ENCODE measurements at regions not wholly inside any gene's neighbourhood (a gene's known extent, or its start where the extent isn't known, plus 50 kb on each side); places are given as distances from the start of the nearest gene placed in this dataset.

DNA sequence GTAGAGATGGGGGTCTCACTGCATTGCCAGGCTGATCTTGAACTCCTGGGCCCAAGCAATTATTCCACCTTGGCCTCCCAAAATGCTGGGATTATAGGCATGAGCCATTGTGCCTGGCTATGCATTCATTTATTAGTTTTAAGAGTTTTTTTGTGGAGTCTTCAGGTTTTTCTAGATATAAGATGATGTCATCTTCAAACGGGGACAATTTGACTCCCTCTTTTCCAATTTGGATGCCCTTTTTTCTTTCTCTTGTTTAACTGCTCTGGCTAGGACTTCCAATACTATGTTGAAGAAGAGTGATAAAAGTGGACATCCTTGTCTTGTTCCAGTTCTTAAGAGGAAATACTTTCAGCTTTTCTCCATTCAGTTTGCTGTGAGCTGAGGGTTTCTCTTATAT, 113.7 kb upstream of the PARD3B start:
- DNase-seq, result no peak

DNA sequence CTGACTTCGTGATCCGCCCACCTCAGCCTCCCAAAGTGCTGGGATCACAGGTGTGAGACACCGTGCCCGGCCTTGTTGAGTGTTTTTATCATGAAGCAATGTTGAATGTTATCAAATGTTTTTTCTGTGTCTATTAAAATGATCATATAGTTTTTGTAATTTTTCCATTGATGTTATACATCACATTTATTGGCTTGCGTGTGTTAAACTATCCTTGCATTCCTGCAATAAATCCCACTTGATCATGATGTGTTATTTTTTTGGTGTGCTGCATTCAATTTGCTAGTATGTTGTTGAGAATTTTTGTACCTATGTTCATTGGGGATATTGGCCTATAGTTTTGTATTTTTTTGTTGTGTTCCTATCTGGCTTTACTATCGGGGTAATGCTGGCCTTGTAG, 113.1 kb upstream of the PARD3B start:
- no peak for DNase-seq

GRCh38 chr2:204434660-204435462, 110.4 kb upstream of the PARD3B start:
- no peak for DNase-seq

DNA sequence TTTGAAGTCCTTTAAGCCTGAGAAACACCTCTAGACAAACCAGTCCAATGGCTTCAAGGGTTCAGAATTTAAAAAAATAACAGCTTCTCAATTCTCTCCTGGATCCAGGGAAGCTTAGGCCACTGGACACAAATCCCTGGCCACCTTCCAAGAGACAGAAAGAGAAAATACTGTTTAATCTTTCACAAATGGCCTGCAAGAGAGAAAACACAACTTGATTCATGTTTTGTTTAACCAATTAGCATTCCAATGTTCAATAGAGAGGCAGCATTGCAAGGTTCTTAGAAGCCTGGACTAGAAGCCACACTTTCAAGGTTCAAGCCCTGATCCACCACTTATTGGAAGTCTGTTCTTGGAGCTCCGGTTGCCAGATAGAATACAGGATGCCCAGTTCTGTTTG, 109.0 kb upstream of the PARD3B start:
- DNase-seq, result no peak

GRCh38 chr2:204437408-204437807, 107.9 kb upstream of the PARD3B start:
- DNase-seq, result no peak

DNA sequence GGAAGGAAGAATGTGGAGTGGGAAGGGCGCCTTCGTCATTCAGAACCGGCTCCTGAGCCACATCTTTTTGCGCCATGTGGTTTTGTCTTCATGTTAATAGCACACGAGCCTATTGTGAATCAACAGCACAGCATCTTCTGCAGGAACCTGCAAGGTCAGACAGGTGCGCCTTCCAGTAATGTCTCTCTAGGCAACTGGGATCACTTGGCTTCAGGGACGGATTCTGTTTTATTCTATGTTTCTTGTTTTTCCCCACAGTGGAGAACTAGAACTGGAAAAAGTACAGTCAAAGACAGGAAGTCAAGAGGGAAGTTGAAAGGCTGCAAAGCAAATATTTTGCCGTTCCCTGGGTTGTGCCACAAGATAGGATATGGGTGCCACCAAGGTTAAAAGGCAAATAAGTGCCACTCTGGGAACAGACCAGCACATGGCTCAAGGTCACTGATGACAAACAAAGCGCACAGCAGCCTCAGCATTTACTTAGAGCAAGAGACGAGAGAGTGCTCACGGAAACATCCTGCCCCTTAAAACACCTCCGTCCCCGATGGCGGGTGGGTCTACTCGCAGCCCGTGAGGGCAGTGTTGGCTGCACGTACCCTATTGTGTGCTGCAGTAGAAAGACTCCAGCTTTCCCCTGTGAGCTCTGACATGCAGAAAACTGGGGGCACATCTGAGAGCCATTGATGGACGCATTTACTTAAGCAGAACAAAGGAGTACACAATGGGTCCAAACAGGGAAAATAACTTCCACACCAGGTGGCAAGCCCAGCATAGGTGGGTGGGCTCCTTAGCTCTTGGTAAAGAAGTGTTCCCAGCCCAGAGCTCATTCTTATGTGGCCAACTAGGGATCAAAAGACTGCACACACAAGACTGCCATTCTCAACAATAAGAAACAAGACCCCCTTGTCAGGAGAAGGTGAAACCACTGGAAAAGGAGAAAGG, 107.2 kb upstream of the PARD3B start:
- DNase-seq, result no peak

DNA sequence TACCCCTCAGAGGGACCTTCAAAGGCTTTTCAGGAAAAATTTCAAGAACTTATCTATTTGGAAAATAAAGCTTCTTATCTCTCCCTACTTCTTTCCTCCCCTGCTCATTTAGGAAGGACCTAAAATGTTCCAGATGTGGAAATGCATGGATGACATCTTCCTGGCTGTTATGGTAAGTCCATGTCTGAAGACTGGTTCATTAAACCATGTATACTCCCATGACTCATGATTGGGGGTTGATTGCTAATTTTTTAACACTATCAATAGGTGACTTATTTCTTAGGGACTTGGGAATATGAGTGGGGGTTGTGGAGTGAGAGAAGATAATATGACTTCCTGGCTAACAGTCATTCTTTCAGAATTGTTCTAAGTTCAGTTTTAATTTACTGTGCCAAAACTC, 104.0 kb upstream of the PARD3B start:
- DNase-seq, result no peak

GRCh38 chr2:204445149-204445548, 100.1 kb upstream of the PARD3B start:
- no peak for DNase-seq

DNA sequence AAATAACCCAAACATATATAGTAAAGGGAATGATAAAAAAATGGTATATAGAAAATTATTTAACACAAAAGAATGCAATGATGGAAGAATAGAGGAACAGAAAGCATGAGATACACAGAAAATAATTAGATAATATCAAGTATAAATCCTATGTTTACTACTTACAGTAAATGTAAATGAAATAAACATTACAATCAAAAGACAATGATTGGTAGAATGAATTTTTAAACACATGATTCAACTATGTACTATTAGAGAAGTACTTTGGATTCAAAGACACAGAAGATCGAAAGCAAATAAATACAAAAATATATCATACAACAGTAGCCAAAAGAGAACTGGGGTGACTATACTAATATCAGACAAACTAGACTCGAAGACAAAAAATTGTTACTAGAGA, 97.6 kb upstream of the PARD3B start:
- no peak for DNase-seq

DNA sequence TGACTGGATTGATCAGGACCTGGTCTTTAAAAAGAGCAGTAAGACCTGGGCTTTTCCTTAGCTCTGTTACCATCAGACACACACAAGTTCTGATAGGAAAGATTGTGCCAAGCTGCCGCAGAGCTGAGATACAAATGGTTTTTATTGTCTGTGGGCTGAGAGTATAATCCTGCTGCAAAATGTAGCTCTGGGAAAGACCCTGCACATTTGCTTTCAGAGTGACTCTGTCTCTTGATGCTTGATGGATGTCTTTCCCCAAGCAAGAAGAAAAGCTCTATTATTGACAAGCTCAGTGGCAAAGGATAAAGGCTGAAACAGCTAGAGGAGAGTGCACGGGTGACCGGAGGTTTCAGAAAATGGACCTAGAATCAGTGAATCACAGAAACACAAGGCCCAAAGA, 95.3 kb upstream of the PARD3B start:
- DNase-seq, result no peak

DNA sequence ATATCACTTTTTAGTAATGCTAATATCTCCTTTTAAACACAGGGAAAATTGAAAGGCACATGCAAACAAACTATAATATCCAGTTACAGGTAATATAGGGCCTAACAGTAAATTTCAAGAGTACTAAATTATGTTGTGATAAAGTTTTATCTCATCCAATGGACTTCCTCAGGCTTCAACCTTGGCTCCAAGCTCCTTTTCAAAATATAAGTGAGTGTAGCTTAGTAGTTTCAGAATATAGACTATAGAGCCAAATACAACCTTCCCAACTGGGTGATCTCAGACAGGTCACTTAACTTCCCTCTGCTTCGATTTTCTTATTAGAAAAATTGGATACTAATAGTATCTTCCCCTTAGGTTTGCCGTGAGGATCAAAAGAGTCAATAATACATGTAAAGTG, 93.5 kb upstream of the PARD3B start:
- peak; percentile 7 for DNase-seq

DNA sequence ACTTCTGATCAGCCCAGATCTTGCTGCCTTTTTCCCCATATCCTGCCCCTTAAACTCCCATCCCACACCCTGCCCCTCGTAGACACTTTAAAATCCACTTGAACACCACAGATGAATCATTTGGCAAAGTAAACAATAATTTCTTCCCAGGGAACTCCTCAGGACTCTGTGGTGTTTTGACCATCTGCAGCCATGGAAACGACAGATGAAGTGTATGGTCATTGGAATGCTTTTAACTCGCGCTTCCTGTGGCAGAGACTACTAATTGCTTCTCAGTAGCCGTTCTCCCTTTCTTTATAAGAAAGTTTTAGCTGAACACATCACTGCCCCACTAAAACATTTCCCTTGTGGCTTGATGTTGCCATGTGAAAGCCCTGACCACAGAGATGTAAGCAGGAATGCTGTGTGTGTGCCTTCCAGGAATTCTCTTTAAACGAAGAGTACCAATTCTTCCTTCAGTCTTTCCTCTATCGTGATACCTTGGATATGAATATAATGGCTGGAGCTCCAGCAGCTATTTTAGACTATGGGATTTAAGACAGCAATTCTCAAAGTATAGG, 92.7 kb upstream of the PARD3B start:
- peak; percentile 71 for DNase-seq

- DNase-seq, result peak; percentile 29
Measured at GRCh38 chr2:204453730-204454167, 91.5 kb upstream of the PARD3B start.

- DNase-seq, result no peak
Measured at GRCh38 chr2:204454672-204455380, 90.4 kb upstream of the PARD3B start.

GRCh38 chr2:204468746-204469429, 76.4 kb upstream of the PARD3B start:
- DNase-seq, result no peak

DNA sequence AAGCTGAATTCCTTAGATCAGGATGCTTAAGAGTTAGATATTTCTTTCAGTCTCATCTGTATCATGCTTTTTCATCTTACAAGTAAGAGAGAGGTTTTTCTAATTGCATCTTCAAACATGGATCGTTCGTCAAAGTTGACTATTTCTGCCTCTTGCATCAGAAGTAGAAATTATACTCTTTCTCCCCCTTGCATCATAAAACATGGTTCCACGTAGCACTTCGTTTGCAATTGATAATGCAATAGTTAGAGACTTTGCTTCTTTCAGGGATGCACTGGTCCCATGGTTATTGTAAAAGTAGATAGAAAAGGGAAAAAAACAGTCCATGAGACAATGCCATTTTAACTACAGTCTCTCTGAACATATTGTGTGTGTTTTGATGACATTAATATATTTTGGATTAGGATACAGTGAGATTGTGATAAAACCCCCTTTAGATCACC, 75.1 kb upstream of the PARD3B start:
- DNase-seq, result no peak

DNA sequence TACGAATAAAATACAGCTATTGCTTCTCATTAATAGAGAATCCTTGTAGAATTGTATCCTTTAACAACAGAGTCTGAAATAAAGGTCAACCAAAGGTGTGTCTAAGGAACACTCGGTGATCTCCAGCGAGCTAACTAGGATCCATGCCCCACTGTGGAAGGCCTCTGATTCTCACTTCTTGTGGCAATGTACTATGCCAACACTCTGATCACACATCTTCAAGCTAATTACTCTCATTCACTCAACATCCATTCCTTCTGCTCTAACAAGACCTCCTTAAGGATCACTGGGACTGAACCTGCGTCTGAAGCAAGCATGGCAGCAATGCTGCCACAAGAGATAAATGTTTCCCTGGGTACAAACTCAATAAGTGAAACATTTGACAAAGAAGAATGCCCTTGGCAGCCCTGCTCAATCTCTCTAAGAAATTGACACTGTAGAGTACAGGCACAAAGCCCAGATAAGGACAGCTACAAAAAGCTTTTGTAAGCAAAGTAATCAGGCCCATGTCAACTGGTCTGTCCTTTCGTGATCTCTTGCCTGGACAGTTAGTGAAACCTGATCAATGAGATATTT, 74.6 kb upstream of the PARD3B start:
- DNase-seq, result no peak

GRCh38 chr2:204472375-204472774, 72.9 kb upstream of the PARD3B start:
- no peak for DNase-seq

- no peak for DNase-seq
Measured at GRCh38 chr2:204473224-204473623, 72.1 kb upstream of the PARD3B start.

GRCh38 chr2:204475399-204475798, 69.9 kb upstream of the PARD3B start:
- no peak for DNase-seq

Measured in muscle of arm (tissue), 1 donor.